Suppressor macrophage treated with lipopolysaccharide for 1 hour (primary cell): ENCODE measurements at regions not wholly inside any gene's neighbourhood (a gene's known extent, or its start where the extent isn't known, plus 50 kb on each side); places are given as distances from the start of the nearest gene placed in this dataset.
A peak's percentile ranks its signal among the peaks of the same experiment; 100 is the strongest.

ENCODE experiments used
- DNase-seq, 3 donors: peaks; one replicate each; pipeline ENCODE4 v3.0.0-alpha.2; 2020 to 2022

GRCh38 chr15:62719316-62719715 is 323.2 kb upstream of the TPM1 start:
- DNase-seq: no peak

DNA sequence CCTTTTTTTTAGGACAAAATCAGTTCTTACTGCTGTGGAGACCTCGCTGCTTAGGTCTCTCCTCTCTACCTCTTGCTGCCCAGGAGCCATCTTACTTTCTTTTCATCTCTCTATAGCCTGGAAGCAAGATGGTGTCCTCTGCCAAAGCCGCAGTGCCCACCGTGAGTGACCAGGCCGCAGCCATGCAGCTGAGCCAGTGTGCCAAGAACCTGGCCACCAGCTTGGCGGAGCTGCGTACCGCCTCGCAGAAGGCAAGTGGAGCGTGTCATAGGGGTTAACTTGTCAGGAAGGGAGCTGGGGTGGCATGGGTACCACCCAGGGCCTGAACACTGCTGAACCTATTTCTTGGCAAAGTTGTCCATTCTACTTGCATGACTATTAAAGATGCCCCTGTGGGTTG is 320.3 kb upstream of the TPM1 start:
- DNase-seq: no peak

GRCh38 chr15:62726461-62726860 is 316.1 kb upstream of the TPM1 start:
- DNase-seq: no peak

- no peak for DNase-seq
Measured at GRCh38 chr15:62727501-62727900, 315.0 kb upstream of the TPM1 start.

- DNase-seq: no peak
Measured at GRCh38 chr15:62730825-62731224, 311.7 kb upstream of the TPM1 start.

DNA sequence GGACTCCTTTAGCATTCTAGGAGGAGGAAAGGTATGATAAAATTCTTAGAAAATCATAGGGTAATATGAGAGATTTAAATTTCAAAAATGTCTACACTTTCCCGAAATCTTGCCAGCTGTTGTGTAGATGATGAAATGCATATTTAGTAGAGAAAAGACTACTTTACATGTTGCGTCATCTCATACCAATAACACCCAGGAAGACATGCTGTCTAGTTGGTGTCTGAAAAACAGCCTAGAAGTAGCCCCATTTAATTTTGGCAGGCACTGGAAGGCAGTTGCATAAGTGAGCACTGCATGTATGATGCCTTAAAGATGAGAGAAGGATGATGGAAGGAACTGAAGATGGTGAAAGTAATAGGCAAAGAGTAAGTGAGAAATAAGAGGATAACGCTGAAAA is 310.5 kb upstream of the TPM1 start:
- no peak for DNase-seq

GRCh38 chr15:62734706-62735105 is 307.8 kb upstream of the TPM1 start:
- no peak for DNase-seq

DNA sequence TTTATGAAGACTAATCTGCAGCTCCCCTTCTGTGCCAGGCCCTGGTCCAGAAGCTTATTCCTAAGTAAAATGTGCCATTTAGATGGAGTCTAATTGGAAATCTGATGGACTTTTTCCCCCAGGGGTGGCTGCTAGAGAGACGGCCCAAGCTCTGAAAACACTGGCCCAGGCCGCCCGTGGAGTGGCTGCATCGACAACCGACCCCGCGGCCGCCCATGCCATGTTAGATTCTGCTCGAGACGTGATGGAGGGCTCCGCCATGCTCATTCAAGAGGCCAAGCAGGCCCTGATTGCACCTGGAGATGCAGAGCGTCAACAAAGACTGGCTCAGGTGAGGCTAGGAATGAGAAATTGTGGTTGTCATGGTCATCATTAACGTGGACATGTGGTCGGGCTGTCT is 305.8 kb upstream of the TPM1 start:
- DNase-seq: no peak

GRCh38 chr15:62737551-62737950 is 305.0 kb upstream of the TPM1 start:
- no peak for DNase-seq

- no peak for DNase-seq
Measured at GRCh38 chr15:62739082-62739481, 303.5 kb upstream of the TPM1 start.

DNA sequence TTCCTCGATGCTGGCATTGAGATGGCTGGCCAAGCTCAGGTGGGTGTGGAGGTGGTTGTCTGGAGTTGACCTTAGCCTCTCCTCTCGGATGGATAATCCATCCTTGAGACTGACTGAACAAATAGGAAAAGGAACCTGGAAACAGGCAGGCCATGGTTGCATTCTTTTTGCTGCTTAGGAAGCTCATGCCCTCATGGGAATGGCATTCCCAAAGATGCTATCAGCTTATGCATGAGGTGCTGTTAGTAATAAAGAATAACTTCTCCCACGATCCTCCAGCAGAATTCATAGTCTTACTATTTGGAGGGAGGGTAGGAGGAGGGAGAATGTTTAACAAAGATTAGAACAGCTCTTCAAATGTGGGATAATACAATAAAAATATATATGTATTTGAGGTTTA is 303.0 kb upstream of the TPM1 start:
- no peak for DNase-seq

DNA sequence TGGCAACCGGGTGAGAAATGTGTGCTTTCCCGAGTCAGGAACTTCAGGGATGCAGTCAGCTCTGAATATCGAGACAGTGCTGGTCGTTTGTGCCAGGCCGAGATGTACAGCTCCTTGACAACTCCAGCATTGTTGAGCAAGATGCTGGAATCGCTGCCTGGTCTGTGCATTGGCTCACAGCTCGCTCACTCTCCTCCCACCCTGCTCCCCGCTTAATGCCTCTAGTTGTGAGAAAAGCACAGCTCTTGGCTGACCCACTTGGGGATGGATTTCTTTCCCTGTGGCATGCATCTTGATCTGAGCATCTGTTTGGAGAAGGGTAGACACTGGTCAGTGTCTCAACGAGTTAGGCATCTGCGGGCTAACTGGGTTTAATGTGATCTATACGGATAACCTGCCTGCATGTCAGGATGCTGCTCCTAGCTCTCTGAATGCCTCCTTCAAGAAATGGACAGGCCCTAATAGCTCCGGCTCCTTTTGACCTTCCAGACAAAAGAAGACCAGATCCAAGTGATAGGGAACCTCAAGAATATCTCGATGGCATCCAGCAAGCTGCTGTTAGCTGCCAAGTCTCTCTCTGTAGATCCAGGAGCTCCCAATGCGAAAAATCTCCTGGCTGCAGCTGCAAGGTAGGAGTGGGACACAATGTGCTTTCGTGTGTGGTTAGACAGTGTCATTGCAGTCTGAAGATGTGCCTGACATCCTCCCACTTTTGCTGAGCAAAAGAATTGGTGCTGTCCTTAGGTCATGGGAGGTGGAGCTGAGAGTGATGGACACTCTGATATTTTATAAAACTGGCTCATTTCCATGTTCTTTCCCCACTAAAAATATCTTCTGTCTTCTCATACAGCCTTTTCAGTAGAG is 302.2 kb upstream of the TPM1 start:
- no peak for DNase-seq

DNA sequence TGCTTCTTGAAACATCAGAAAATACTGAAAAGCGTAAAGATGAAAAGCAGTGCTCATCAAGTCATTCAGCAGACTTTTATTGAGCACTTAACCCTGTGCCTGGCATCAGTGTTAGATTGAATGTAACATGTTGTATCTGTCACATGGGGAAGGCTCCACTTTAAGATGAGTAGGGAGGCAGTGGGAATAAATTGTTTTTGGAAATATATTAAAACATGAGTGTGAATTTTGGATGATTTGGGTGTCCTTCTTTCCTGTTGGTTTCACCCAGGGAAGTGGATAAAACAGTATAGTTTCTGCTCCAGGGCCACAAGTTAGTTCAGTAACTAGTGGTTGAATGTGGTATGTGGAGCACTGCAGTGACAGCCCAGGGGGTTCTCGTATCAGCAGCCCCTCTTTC is 301.4 kb upstream of the TPM1 start:
- no peak for DNase-seq

DNA sequence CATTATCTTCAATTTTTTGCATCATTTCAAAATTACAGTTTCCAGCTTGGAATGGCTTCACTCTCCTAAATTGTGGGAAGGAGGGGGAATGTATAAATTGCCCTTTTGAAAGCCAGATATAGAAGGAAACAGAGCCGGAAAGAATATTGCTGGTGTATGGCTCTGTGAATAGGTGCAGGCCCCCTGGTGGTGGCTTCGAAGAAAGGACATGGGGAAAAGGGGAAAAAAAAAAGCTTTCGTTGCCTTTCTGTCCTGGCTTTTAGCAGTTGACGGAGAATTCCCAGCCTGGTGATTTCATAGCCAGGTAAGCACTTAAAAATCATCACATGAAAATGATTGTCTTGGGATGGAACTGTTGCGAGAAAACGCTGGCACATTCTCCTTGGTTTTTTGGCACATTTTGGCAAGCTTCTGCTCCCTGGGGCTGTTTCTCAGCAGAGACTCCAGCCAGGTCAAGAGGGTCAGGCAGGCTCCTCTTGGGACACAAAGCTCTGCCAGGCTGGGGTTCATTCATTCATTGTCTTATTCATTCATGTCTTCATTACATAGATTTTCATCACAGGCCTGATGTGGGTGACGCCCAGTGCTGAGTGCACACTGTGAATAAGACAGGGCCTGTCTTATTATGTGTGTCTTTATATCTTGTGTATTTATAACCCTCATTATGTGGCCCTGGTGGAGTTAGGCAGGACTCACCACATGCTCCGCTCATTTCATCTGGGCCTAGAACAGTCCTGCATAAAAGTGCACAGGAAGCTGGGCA is 300.0 kb upstream of the TPM1 start:
- peak; percentile 77 to 85 (median 82) for DNase-seq

- no peak for DNase-seq
Measured at GRCh38 chr15:62745621-62746225, 296.8 kb upstream of the TPM1 start.

- no peak for DNase-seq
Measured at GRCh38 chr15:62748196-62748595, 294.4 kb upstream of the TPM1 start.

- DNase-seq: peak; percentile 22 to 28 (median 24)
Measured at GRCh38 chr15:62749036-62749815, 293.3 kb upstream of the TPM1 start.

DNA sequence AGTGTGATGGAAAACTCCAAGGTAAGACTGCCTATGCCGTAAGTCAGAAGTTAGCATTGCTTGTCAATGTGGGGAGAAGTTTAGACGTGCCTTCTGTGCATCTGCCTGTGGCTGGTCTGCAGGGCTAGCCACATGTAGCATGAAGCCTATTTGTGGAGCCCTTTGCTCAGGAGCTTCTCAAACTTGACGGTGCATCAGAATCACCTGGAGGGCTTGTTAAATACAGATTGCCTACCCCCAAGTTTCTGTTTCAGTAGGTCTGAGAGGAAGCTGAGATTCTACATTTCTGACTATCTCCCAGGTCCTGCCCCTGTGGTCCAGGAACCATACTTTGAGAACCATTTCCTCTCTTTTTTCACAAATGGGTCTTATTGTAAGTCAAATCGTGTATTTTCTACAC is 292.1 kb upstream of the TPM1 start:
- DNase-seq: no peak

GRCh38 chr15:62752657-62753517 is 289.7 kb upstream of the TPM1 start:
- DNase-seq: no peak

DNA sequence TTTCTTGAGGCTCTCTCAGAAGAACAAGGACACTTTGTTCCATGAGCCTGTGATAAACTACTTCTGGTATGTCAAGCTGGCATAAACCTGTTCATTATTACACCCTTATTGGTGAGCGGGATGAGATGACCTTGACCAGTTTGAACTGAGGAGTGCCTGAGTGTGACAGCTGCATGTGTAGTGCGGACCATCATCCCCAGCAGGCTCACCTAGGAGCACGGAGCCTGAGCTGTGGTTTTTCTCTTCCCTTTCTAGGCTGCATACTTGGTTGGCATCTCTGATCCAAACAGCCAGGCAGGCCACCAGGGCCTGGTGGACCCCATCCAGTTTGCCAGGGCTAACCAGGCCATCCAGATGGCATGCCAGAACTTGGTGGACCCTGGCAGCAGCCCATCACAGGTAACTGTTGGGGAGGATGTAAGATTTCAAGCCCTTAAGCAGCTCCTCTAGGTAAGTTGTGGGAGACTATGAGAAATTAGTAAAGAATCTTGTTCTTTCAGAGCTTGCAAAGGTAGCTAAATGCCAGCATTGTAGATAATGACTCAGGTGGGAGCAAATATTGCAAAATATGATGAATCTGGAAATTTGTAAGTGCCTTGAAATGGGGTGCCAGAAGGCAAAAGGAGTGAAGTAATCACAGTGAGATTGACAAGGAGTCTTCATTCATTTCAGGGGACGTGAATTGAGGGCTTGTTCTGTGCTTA is 288.9 kb upstream of the TPM1 start:
- DNase-seq: no peak

DNA sequence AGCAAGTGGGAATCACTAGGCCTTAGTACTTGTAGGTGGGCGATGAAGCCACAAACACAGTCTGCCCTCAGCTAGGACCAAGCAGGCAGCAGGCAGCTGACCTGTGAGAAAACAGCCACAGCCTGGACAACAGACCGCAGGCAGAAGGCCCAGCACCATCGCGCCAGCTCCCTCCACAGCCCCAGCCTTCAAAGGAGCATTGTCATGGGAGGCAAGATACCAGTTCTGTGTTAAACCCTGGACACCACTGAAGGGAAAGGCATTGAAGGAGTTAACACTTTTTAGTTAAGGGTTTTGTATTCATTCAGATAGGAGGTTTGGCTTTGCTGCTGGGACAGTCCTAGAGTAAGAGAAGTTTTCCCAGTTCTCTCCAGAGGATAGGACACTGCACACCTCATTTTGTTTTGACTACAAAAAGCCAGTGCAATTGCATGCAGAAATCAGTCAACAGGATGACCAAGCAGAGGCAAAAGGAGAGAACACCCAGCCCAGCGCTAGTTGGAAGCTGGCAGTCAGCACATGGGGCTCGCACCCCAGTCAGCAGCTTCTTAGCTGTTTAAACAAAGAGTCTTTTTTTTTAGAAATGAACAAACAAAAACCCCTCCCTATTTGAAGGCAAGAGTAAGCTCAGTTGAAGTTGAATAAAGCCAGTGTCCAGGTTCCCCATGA is 286.1 kb upstream of the TPM1 start:
- no peak for DNase-seq
